ENCODE measurements at regions not wholly inside any gene's neighbourhood (a gene's known extent, or its start where the extent isn't known, plus 50 kb on each side); places are given as distances from the start of the nearest gene placed in this dataset.

DNA sequence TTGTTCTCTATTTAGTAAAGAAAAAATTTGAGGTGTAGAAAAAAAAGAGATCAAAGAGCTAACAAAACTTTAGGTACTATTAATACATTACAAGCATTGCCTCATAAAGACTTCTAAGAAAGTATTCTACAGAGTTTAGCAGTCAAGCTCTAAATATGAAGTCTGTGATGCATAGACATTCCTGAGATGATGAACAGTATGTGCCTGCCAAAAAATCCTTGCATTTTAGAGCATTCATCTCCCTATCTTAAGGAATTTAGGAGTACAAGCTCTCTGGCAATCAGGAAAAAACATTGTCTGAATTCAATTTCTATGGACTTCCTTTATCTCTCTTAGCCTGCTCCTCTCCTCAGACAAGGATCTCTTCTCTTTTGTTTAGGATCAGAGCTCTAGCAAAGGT is 202.6 kb upstream of the LRFN5 start:
- no peak for DNase-seq (ENCODE audit: low read depth)

DNA sequence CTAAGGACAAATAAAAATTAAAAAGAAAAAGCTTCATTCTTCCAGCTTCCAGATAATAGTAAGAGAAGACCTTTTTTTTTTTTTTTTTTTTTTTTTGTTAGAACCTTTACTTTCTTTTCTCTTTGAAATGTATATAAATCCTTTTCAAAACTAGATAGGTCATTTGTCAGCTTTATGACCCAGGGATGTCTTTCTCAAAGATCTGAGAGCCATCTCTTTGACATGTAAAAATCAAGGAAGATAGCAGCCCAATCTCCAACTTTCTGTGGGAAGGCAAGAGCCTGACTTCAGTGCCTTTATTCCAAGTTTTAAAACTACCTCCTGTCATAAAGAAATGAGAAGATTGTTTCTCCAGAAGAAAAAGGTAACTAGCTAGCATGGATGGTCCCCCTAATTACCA is 203.3 kb upstream of the LRFN5 start:
- DNase-seq (ENCODE audit: low read depth), result no peak

DNA sequence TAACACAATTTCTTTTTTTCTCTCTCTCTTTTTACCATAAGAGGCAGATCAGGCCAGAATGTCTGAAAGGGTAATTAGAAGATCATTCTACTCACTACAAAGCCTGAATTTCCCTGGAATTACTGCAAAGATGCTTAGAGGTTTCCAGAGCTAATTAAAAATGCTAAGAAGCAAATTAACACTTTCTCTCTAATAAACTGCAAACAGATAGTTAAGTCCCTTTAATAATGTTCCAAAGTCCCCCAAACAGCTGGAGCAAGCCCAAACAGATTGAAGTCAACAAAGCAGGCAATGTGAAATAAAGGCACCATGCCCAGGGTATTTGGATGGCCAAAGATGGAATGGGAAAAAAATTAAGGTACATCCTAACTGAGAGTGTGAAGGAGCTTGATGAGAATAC is 208.8 kb upstream of the LRFN5 start:
- DNase-seq (ENCODE audit: low read depth), result no peak

DNA sequence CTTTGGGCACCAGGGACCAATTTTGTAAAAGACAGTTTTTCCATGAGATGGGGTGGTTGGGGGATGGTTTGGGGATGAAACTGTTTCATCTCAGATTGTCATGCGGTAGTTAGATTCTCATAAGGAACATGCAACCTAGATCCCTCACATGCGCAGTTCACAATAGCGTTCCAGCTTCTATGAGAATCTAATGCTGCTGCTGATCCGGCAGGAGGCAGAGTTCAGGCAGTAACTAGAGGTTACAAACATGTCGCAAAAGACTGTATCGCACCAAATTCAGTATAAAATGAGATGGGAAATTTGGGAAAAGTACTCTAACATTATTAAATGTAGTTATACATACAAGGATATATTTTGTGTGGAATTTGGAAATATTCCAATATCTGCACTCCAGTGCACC is 213.2 kb upstream of the LRFN5 start:
- DNase-seq (ENCODE audit: low read depth), result no peak

DNA sequence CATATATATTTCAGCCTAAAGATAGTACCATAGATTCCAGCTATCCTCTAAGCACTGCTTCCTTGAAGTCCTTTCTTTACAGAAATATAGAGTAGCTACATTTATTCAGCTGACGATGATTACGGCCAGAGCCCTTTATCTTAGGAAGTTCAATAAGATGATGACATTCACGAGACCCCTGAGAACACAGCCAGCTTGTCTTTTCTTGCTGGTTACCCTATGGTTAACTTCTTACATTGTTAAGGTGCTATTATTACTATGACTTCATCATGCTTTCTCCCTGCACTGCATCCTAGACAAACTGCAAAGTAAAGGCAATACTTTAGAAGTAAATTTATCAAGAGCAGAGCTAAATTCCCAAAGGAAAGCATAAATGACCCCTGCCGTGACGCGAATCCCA is 214.4 kb upstream of the LRFN5 start:
- no peak for DNase-seq (ENCODE audit: low read depth)

- no peak for DNase-seq (ENCODE audit: low read depth)
Measured at GRCh38 chr14:41389355-41389754, 217.3 kb upstream of the LRFN5 start.

- no peak for DNase-seq (ENCODE audit: low read depth)
Measured at GRCh38 chr14:41385797-41386196, 220.9 kb upstream of the LRFN5 start.

DNA sequence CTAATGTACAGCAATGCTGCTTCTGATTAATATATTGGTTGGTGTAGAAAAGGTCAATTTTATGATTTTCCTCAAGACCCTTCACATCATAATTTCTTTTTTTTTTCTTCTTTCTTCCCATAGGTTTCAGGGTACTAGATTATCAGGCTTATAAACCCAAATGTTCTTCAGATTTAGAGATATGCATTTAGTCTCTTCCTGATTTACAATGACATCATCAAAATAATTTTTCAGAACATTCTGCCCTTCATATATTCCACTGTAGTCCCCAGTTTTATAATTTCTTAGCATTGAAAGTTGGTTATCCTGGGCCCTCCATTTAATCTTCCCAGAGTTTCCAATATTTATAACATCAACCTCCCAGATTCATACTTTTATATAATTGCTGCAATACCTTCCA is 226.7 kb upstream of the LRFN5 start:
- no peak for DNase-seq (ENCODE audit: low read depth)

GRCh38 chr14:41378526-41378925 is 228.2 kb upstream of the LRFN5 start:
- no peak for DNase-seq (ENCODE audit: low read depth)

GRCh38 chr14:41377932-41378331 is 228.7 kb upstream of the LRFN5 start:
- no peak for DNase-seq (ENCODE audit: low read depth)

- DNase-seq (ENCODE audit: low read depth), result no peak
Measured at GRCh38 chr14:41374092-41374491, 232.6 kb upstream of the LRFN5 start.

GRCh38 chr14:41362139-41362538 is 244.5 kb upstream of the LRFN5 start:
- no peak for DNase-seq (ENCODE audit: low read depth)

- DNase-seq (ENCODE audit: low read depth), result no peak
Measured at GRCh38 chr14:41360126-41360525, 246.6 kb upstream of the LRFN5 start.

- DNase-seq (ENCODE audit: low read depth), result no peak
Measured at GRCh38 chr14:41355866-41356265, 250.8 kb upstream of the LRFN5 start.

DNA sequence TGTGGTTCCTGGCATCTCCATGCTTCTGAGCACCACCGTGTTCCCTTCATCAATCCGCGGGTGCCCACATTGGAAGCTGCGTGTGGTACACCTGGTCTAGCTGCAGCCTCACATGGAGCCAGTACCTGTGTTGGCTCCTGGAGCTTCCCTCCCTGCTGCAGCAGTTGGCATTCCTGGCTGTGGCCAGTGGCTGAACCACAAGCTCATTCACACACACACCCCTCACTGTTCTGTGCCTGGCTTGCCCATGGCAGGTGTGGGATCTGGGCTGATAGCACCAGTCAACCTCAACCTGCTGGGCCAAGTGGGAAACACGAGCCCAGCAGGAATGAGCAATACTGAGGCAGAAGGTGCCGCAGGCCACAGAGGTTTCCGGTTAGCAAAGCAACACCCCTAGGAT is 256.2 kb upstream of the LRFN5 start:
- no peak for DNase-seq (ENCODE audit: low read depth)

GRCh38 chr14:41349289-41349910 is 257.3 kb upstream of the LRFN5 start:
- no peak for DNase-seq (ENCODE audit: low read depth)

GRCh38 chr14:41343857-41344256 is 262.8 kb upstream of the LRFN5 start:
- no peak for DNase-seq (ENCODE audit: low read depth)

- DNase-seq (ENCODE audit: low read depth), result no peak
Measured at GRCh38 chr14:41313196-41313595, 293.5 kb upstream of the LRFN5 start.

- DNase-seq (ENCODE audit: low read depth), result no peak
Measured at GRCh38 chr14:41303506-41303905, 303.2 kb upstream of the LRFN5 start.

DNA sequence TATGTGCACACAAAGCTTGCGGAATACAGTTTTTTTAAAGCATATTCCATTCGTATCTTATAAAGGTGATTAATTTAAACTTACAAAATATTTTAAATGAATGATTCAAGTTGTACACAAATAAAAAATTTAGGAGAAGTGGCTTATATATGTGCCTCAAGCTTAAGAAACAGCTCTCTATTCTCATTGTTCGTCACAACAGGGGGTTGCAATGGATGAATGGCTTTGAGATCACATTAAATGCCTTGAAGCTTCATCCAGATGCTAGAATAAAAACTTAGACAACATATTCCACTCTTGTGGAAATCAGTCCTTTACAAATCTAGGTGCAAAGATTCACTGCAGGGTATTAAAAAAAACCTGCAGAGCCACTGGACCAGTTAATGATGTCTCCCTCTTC is 303.9 kb upstream of the LRFN5 start:
- no peak for DNase-seq (ENCODE audit: low read depth)

DNA sequence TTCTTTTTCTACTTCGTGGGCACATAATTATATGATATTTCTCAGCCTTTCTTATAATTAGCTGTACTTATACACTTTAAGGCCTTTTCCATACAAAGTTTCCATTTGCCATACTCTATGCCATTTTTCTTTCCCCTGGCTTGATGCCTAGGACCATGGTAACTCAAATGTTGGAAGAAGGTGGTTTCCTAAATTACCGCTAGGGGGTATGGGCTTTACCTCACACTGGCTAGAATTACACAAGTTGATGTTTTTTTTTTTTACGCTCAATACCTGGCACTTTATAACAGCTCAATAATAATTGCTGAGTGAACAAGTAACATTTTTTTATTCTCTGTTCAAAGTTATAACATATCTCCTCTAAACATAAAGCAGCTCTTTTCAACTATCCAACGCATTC is 306.8 kb upstream of the LRFN5 start:
- DNase-seq (ENCODE audit: low read depth), result no peak

DNA sequence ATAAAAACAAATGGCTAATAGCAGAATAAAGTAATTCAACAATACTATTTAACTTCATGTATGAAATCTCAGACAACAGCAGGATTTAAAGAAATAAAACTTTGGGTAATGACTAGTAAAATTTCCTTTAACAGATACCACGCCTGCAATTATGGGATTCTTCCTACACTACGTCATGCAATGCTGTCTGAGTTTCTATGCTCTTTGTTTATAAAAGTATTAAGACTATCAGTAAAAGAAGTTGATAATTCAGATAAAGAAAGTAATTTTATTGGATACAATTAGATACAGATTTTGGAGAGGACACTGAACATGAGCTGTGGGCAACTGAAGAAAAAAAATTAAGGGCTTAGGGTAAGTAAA is 308.4 kb upstream of the LRFN5 start:
- no peak for DNase-seq (ENCODE audit: low read depth)

DNA sequence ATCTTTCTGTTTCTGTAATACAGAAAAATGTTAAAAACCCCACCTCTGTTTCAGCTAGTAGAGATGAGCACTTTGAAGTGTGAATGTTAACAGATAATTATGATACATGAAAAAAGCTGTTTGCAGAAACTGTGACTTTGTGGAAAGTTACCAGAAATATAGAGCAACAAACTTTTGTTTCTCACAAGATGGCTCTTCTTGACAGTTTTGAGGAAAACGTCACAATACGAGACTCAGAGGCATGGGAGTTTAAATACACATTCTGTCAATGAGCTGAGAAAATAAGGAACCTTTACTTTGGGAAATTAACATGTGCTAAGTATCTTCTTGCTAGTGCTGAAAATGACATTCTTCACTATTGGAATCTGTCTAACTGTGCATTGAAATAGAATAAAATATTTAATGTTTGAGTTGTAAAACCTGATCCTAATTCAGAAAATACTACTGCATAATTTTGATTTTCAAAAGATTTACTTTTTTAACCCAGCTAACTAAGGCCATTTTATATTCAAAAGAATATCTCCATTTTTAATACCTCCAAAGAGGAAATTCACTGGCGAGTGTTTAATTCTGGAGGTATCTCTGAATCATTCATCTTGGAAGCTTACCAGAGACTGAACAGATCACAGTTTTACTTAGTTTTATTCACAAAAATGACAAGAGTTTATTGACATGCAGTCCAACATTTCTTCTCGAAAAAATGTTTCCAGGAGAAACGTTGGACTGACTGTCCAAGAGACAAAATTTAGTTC is 308.9 kb upstream of the LRFN5 start:
- no peak for DNase-seq (ENCODE audit: low read depth)

GRCh38 chr14:41295734-41296133 is 310.9 kb upstream of the LRFN5 start:
- no peak for DNase-seq (ENCODE audit: low read depth)

Data from HS-5 (cell line).